HG03432 (cell line): ENCODE measurements at regions not wholly inside any gene's neighbourhood (a gene's known extent, or its start where the extent isn't known, plus 50 kb on each side); places are given as distances from the start of the nearest gene placed in this dataset.
A peak's percentile ranks its signal among the peaks of the same experiment; 100 is the strongest.

Experiments
- ATAC-seq: cut with Tn5 transposase; IDR thresholded peaks from one replicate; pipeline ENCODE4 v1.9.1; 2021; ENCODE audit warnings: mild to moderate bottlenecking, moderate library complexity; ENCODE audit not compliant: unreplicated experiment

GRCh38 chr13:36551445-36551844, 119.2 kb downstream of the CCNA1 start:
- no peak for ATAC-seq

- ATAC-seq = no peak
Measured at GRCh38 chr13:36552334-36552733, 120.0 kb downstream of the CCNA1 start.

GRCh38 chr13:36553491-36553890, 120.3 kb upstream of the SERTM1 start:
- ATAC-seq = no peak

- peak; percentile 61 for ATAC-seq
Measured at GRCh38 chr13:36555151-36555986, 118.5 kb upstream of the SERTM1 start.

GRCh38 chr13:36559375-36559774, 114.4 kb upstream of the SERTM1 start:
- no peak for ATAC-seq

- no peak for ATAC-seq
Measured at GRCh38 chr13:36567485-36567884, 106.3 kb upstream of the SERTM1 start.

GRCh38 chr13:36570489-36570888, 103.3 kb upstream of the SERTM1 start:
- ATAC-seq = no peak

GRCh38 chr13:36571444-36571843, 102.4 kb upstream of the SERTM1 start:
- ATAC-seq = no peak

GRCh38 chr13:36582977-36583376, 90.8 kb upstream of the SERTM1 start:
- no peak for ATAC-seq

GRCh38 chr13:36599641-36600040, 74.2 kb upstream of the SERTM1 start:
- ATAC-seq = no peak

GRCh38 chr13:36601186-36601585, 72.6 kb upstream of the SERTM1 start:
- no peak for ATAC-seq

GRCh38 chr13:36606060-36606459, 67.8 kb upstream of the SERTM1 start:
- ATAC-seq = no peak

GRCh38 chr13:36608474-36608873, 65.3 kb upstream of the SERTM1 start:
- no peak for ATAC-seq

GRCh38 chr13:36612230-36612629, 61.6 kb upstream of the SERTM1 start:
- no peak for ATAC-seq

- no peak for ATAC-seq
Measured at GRCh38 chr13:36616706-36617105, 57.1 kb upstream of the SERTM1 start.

- ATAC-seq = no peak
Measured at GRCh38 chr13:36619535-36619934, 54.3 kb upstream of the SERTM1 start.
